AG10803 (cell line): ENCODE measurements at regions not wholly inside any gene's neighbourhood (a gene's known extent, or its start where the extent isn't known, plus 50 kb on each side); places are given as distances from the start of the nearest gene placed in this dataset.
"Not testable (repeated sequence)": the region's sequence is repeated elsewhere in the genome, so short reads cannot be mapped to it uniquely, and the experiment has no call there.

Experiments used
- DNase-seq: peaks from one replicate; pipeline ENCODE4 v3.0.0; 2010; ENCODE audit warnings: low read depth
- H3K4me3 ChIP-seq: 2 replicates; pipeline ENCODE4 v1.5.1; 2011; ENCODE audit warnings: mild to moderate bottlenecking, low read length, control low read depth
- CTCF ChIP-seq: conservative IDR thresholded peaks from 2 replicates; pipeline ENCODE4 v1.5.1; 2011; ENCODE audit warnings: mild to moderate bottlenecking, low read length, control low read depth, inconsistent platforms

GRCh38 chr13:48819376-48819775 is 156.3 kb upstream of the FNDC3A start:
- no peak overlapping the region for H3K4me3 ChIP-seq
- no peak for TF ChIP-seq CTCF
- peak; percentile 42 for DNase-seq

GRCh38 chr13:48819899-48820298 is 155.8 kb upstream of the FNDC3A start:
- no peak overlapping the region for H3K4me3 ChIP-seq
- no peak for DNase-seq
- TF ChIP-seq CTCF: no peak

GRCh38 chr13:48823526-48823925 is 152.2 kb upstream of the FNDC3A start:
- not testable (repeated sequence) for H3K4me3 ChIP-seq, DNase-seq

- TF ChIP-seq CTCF: no peak
- H3K4me3 ChIP-seq: no peak overlapping the region
- no peak for DNase-seq
These were observed 149.7 kb upstream of the FNDC3A start for GRCh38 chr13:48826039-48826438.

GRCh38 chr13:48826922-48827454 is 148.7 kb upstream of the FNDC3A start:
- not testable (repeated sequence) for DNase-seq, H3K4me3 ChIP-seq

GRCh38 chr13:48827709-48828108 is 148.0 kb upstream of the FNDC3A start:
- TF ChIP-seq CTCF: no peak
- no peak for DNase-seq
- no peak overlapping the region for H3K4me3 ChIP-seq

GRCh38 chr13:48828962-48829411 is 146.7 kb upstream of the FNDC3A start:
- H3K4me3 ChIP-seq: no peak overlapping the region
- no peak for DNase-seq
- no peak for TF ChIP-seq CTCF

GRCh38 chr13:48829536-48829935 is 146.2 kb upstream of the FNDC3A start:
- no peak for TF ChIP-seq CTCF
- H3K4me3 ChIP-seq: no peak overlapping the region
- no peak for DNase-seq
